Activated CD8-positive, alpha-beta memory T cell treated with anti-CD3 and anti-CD28 coated beads for 36 hours (primary cell): ENCODE measurements at regions not wholly inside any gene's neighbourhood (a gene's known extent, or its start where the extent isn't known, plus 50 kb on each side); places are given as distances from the start of the nearest gene placed in this dataset.

ENCODE experiments used
- CTCF ChIA-PET: fragments of 350-600 bp; sonication (Branson Sonifier 250); formaldehyde crosslinking; loops from one replicate; lab custom pipeline; 2021; ENCODE audit warnings: antibody characterized with exemption; lab: Charles Lee
- POLR2A ChIA-PET: fragments of 350-600 bp; sonication (Branson Sonifier 250); formaldehyde crosslinking; loops from one replicate; lab custom pipeline; 2021; ENCODE audit warnings: antibody characterized with exemption; lab: Charles Lee

- ChIA-PET POLR2A (no interaction called here), CTCF (interaction anchor here (1.1 kb wide), 1 partner anchor 173 kb away, joined by 3 read pairs; no protein-coding TSS in a partner anchor)
Measured at GRCh38 chr7:155360495-155361345, 63.0 kb downstream of the INSIG1 start.

DNA sequence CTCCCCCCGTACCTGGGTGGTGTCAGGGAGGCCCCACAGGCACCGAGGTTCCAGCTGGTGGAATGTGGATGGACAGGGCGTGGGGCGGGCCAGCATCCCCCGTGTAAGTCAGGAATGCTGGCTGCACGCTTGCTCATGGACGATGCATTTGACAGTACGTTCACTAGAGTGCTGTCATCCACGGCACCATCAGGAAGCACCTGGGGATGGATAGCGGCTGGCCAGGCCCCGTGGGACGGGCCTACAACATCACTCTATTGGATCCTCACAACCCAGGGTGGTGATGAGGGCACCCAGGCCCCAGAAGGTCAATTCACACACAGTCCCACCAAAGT is 63.6 kb downstream of the INSIG1 start:
- ChIA-PET CTCF (no interaction called here), POLR2A (no interaction called here)

DNA sequence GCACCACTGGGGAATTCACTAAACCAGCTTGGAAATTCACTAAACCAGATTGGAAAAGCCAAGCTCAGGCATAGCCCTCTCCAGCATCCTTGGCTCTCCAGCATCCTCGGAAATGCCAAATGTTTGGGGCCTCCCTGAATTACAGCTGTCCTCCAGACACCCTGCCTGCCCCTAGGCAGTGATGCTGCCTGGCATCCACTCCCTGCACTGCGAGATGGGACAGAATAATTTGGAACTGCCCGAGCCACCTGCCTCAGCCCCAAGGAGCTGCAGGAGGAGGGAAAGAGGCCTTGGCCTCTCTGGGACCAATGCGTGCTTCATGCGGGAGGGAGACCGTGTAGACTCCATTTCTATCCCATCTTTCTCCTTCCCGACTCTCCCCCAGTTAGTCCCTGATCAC is 64.3 kb downstream of the INSIG1 start:
- CTCF ChIA-PET = interaction anchor here (0.8 kb wide), 1 partner anchor 9 kb away, joined by 3 read pairs; no protein-coding TSS in a partner anchor
- POLR2A ChIA-PET = no interaction called here

- ChIA-PET CTCF (interaction anchor here (0.8 to 1.2 kb wide), 3 partner anchors 9 to 18 kb away, joined by 3 to 5 read pairs (median 3); no protein-coding TSS in a partner anchor), POLR2A (no interaction called here)
Measured at GRCh38 chr7:155362380-155363145, 64.9 kb downstream of the INSIG1 start.

- POLR2A ChIA-PET = no interaction called here
- CTCF ChIA-PET = interaction anchor here (1.0 to 1.2 kb wide), 2 partner anchors 17 to 18 kb away, joined by 3 to 5 read pairs; no protein-coding TSS in a partner anchor
Measured at GRCh38 chr7:155363146-155363539, 65.5 kb downstream of the INSIG1 start.

DNA sequence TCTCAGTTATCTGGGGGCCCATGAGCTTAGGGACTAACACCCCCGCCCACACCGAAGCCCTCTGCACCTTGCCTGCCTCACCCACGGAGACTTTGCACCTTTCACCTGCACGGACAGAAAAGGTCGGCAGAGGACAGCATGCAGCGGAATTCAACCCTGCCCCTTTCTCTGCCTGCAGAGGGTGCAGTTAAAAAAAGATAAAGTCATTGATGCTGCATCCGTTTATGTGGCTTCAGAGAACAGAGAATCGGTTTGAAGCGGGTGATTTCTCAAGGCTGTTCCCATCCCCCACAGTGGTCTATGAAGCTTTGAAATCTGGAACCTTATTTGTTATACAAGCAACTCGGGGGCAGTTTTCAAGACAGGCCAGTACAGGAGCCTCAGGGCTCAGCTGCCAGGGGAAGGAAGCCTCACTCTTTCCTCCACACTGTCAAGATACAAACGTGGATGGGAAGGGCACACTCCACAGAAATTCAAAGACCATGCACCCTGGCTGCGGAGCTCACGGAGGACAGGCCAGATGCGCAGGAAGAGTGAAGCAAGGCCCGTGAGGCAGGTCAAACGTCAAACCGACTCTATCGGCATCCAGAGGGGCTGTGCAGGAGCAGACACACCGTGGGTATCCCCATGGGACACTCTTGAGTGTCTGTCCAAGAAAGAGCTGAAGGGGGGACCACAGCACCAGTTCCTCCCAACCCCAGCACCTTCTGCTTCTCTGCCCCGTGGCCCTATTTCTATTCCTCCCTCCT is 66.3 kb downstream of the INSIG1 start:
- CTCF ChIA-PET = interaction anchor here (0.6 to 1.5 kb wide), 3 partner anchors 9 to 177 kb away, joined by 3 read pairs; no protein-coding TSS in a partner anchor
- POLR2A ChIA-PET = no interaction called here

GRCh38 chr7:155365146-155365874 is 67.6 kb downstream of the INSIG1 start:
- POLR2A ChIA-PET = no interaction called here
- CTCF ChIA-PET = interaction anchor here (1.0 to 1.5 kb wide), 2 partner anchors 19 to 20 kb away, joined by 3 to 4 read pairs; no protein-coding TSS in a partner anchor

DNA sequence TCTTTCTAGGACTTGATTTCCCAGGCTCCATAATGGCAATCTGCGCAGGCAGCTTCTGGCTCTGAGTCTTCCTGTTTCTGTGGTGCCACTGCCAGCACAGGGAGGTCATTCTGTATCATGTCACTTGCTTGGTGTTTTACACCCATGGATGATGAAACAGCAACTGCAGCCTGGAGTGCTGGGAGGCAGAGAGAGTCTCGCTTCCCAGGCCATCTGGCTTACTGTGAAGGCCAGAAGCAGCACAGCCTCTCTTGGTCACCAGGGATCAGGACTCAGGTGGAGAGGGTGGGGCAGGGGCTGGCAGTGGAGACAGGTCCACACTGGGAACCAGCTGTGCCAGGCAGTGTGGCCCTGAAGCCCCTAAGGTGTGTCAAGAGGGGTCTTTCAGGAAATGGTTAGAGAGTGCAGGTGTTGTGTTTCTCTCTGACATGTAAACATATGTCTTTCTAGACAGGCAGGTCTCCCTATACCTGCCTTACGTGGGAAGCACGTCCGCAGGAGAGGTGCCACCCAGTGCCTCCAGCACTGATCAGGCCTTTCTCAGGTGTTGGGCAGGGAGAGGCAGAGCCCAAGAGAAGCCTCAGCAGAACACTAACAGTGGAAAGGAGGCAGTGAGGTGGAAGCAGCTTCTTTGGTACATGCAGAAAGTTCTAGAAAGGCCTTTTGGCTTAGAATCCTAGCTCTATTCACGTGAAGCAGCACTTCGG is 71.4 kb downstream of the INSIG1 start:
- POLR2A ChIA-PET = interaction anchor here (0.5 kb wide), 1 partner anchor 64 kb away, joined by 4 read pairs; no protein-coding TSS in a partner anchor
- CTCF ChIA-PET = no interaction called here

DNA sequence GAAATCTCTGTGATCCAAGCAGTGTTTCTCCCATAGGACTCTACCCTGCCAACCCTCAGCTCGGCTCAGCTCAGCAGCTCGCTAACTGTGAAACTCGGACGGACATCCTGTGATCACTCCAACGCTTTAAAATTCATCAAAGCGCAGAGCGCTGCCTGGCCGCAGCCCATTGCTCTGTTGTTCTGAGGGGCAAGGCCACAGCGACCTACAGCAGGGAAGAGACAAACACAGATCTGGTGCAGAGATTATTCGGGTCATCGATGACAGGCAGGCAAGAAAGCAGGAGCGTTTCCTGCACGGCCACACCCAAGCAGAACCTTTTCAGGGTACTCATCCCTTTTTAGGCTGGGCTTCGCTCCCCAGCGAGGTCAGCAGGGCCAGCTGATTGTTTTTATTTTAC is 72.1 kb downstream of the INSIG1 start:
- ChIA-PET CTCF (interaction anchor here (0.6 kb wide), 1 partner anchor 223 kb away, joined by 3 read pairs; no protein-coding TSS in a partner anchor), POLR2A (no interaction called here)

- ChIA-PET POLR2A (no interaction called here), CTCF (interaction anchor here (1.0 to 1.8 kb wide), 2 partner anchors 9 to 26 kb away, joined by 3 read pairs; no protein-coding TSS in a partner anchor)
Measured at GRCh38 chr7:155371331-155371883, 73.7 kb downstream of the INSIG1 start.

GRCh38 chr7:155371884-155372781 is 74.5 kb downstream of the INSIG1 start:
- POLR2A ChIA-PET = no interaction called here

DNA sequence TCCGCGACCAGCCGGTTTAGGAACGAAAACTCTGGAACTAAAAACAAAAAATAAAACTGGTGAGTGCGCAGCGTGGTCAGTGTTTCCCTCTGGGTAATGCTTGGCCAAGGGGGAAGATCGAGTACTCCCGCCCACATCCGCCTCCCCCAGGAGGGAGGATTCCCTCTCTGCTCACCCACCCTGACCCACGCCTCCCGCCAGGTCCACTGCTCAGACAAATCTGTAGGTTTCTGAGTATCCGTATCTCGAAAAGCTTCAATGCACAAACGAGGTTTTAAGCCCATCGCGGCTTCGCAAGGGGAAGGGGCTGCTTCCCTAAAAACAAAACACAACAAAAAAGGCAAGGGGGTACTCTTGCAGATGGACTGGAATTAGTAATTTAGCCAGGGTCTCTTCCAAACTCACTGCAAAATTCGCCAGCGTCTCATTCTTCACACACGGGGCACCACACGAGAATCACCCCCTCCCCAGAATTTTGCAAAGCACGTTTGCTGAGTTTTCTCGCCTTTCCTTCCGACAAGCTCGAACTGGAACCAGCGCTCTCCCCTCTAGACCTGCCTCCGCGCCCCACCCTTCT is 75.2 kb downstream of the INSIG1 start:
- CTCF ChIA-PET = interaction anchor here (0.6 kb wide), 2 partner anchors 77 to 400 kb away, joined by 3 read pairs; no protein-coding TSS in a partner anchor
- POLR2A ChIA-PET = no interaction called here

More at GRCh38 chr7:155371884-155372781, 74.5 kb downstream of the INSIG1 start:
- CTCF ChIA-PET = interaction anchor here (0.6 to 1.8 kb wide), 4 partner anchors 8 to 401 kb away, joined by 3 read pairs; no protein-coding TSS in a partner anchor

- ChIA-PET POLR2A (no interaction called here), CTCF (interaction anchor here (0.5 to 0.6 kb wide), 2 partner anchors 10 to 77 kb away, joined by 3 read pairs; no protein-coding TSS in a partner anchor)
Measured at GRCh38 chr7:155373359-155374273, 75.9 kb downstream of the INSIG1 start.

GRCh38 chr7:155374276-155375252 is 76.9 kb downstream of the INSIG1 start:
- ChIA-PET CTCF (no interaction called here), POLR2A (no interaction called here)
